A549 (cell line): ENCODE measurements at regions not wholly inside any gene's neighbourhood (a gene's known extent, or its start where the extent isn't known, plus 50 kb on each side); places are given as distances from the start of the nearest gene placed in this dataset.

Experiments
- ATAC-seq, 2 experiments: fragments of 200-7000 bp in 1 of 2; fragments of >200 bp in 1 of 2; cut with Nextera tagmentation in 1 of 2; cut with Tn5 transposase in 1 of 2; 3 replicates each; pipeline versions ENCODE4 v1.8.0 to v1.9.1; 2018 to 2020; ENCODE audit warnings: mild to moderate bottlenecking in 1 of 2, moderate library complexity in 1 of 2
- CTCF ChIA-PET: fragments of 300-600 bp; sonication (Branson Sonifier 250); formaldehyde crosslinking; extraction: SDS; loops from one replicate; lab custom pipeline; 2021; ENCODE audit warnings: antibody characterized with exemption, inconsistent platforms; lab: Yijun Ruan, JAX
- POLR2A ChIA-PET: fragments of 350-600 bp; formaldehyde crosslinking; extraction: SDS; loops from one replicate; lab custom pipeline; 2021; ENCODE audit warnings: antibody characterized with exemption, inconsistent platforms; lab: Yijun Ruan, JAX
- DNase-seq, 2 experiments: peaks; one replicate each; pipeline versions ENCODE4 v3.0.0 to v3.0.0-alpha.2; 2011 to 2016; ENCODE audit warnings: low read depth in 1 of 2, low spot score in 1 of 2
- FAIRE-seq: peaks from 2 replicates; lab custom pipeline; 2011; peaks lifted over from hg19 to GRCh38; lab: Jason Lieb, UNC
- H3K27ac ChIP-seq, 2 experiments: fragments of >200 bp; sonication (Bioruptor Twin); formaldehyde crosslinking; 3 replicates each; pipeline ENCODE4 v1.5.1; 2016 to 2017
- H3K4me1 ChIP-seq: fragments of >200 bp; sonication (Bioruptor Twin); formaldehyde crosslinking; 3 replicates; pipeline ENCODE4 v1.6.1; 2016
- H3K4me2 ChIP-seq: fragments of >200 bp; sonication (Bioruptor Twin); formaldehyde crosslinking; 3 replicates; pipeline ENCODE4 v1.6.1; 2016
- H3K4me3 ChIP-seq: fragments of >200 bp; sonication (Bioruptor Twin); formaldehyde crosslinking; 3 replicates; pipeline ENCODE4 v1.5.1; 2016
- H3K9me3 ChIP-seq: fragments of >200 bp; sonication (Bioruptor Twin); formaldehyde crosslinking; 3 replicates; pipeline ENCODE4 v1.6.1; 2016
- BCL3 ChIP-seq: fragments of >200 bp; sonication (Bioruptor Twin); formaldehyde crosslinking; IDR thresholded peaks from 3 replicates; pipeline ENCODE4 v1.6.1; 2016
- CBX8 ChIP-seq: fragments of 200-600 bp; sonication (generic); IDR thresholded peaks from 2 replicates; pipeline ENCODE4 v1.6.1; 2016
- E2F6 ChIP-seq: IDR thresholded peaks from 2 replicates; pipeline ENCODE4 v1.6.1; 2012; ENCODE audit warnings: low read depth, borderline replicate concordance
- EHF ChIP-seq: fragments of 250-450 bp; sonication (Bioruptor Pico); IDR thresholded peaks from 2 replicates; pipeline ENCODE4 v1.5.0; 2020; ENCODE audit warnings: mild to moderate bottlenecking
- ESRRA ChIP-seq: fragments of 150-350 bp; IDR thresholded peaks from 2 replicates; pipeline ENCODE4 v1.6.1; 2014; ENCODE audit warnings: mild to moderate bottlenecking, low read length, borderline replicate concordance
- FOSB ChIP-seq: fragments of 250-450 bp; sonication (Bioruptor Pico); IDR thresholded peaks from 2 replicates; pipeline ENCODE4 v1.5.0; 2020; ENCODE audit warnings: mild to moderate bottlenecking, moderate library complexity
- FOSL2 ChIP-seq, 2 experiments: fragments of 450-650 bp in 1 of 2; fragments of >200 bp in 1 of 2; sonication (Bioruptor Twin) in 1 of 2; formaldehyde crosslinking; IDR thresholded peaks; 2 replicates each; pipeline versions ENCODE4 v1.5.0 to v1.6.1; 2016 to 2020; ENCODE audit warnings: mild to moderate bottlenecking in 1 of 2, moderate library complexity in 1 of 2
- GATA3 ChIP-seq: IDR thresholded peaks from 2 replicates; pipeline ENCODE4 v1.6.1; 2012; ENCODE audit warnings: borderline replicate concordance
- HES2 ChIP-seq: fragments of >200 bp; sonication (Bioruptor Twin); formaldehyde crosslinking; IDR thresholded peaks from 2 replicates; pipeline ENCODE4 v1.6.1; 2016
- HOXB5 ChIP-seq: fragments of 250-450 bp; sonication (Bioruptor Pico); IDR thresholded peaks from 2 replicates; pipeline ENCODE4 v1.5.0; 2020; ENCODE audit warnings: mild to moderate bottlenecking, moderate library complexity
- JUN ChIP-seq, 2 experiments: fragments of >200 bp; sonication (Bioruptor Twin); formaldehyde crosslinking; IDR thresholded peaks; 2 replicates in 1 of 2; 3 replicates in 1 of 2; pipeline ENCODE4 v1.6.1; 2016 to 2017
- JUNB ChIP-seq: fragments of >200 bp; sonication (Bioruptor Twin); formaldehyde crosslinking; IDR thresholded peaks from 2 replicates; pipeline ENCODE4 v1.6.1; 2016
- KDM5A ChIP-seq: fragments of 200-600 bp; sonication (generic); IDR thresholded peaks from 2 replicates; pipeline ENCODE4 v1.6.1; 2016; ENCODE audit warnings: antibody characterized with exemption, mild to moderate bottlenecking
- MAX ChIP-seq: IDR thresholded peaks from 2 replicates; pipeline ENCODE4 v1.6.1; 2012
- MAZ ChIP-seq: fragments of 150-350 bp; IDR thresholded peaks from 2 replicates; pipeline ENCODE4 v1.6.1; 2014; ENCODE audit warnings: antibody characterized with exemption, low read depth, low read length, borderline replicate concordance
- MYC ChIP-seq: IDR thresholded peaks from 2 replicates; pipeline ENCODE4 v1.6.1; 2012; ENCODE audit warnings: mild to moderate bottlenecking, inconsistent platforms, low read length, improper control_type of control experiment, borderline replicate concordance
- NFE2L2 ChIP-seq: fragments of 150-350 bp; conservative IDR thresholded peaks from 2 replicates; pipeline ENCODE4 v1.6.1; 2014; ENCODE audit warnings: low read length
- NPAS2 ChIP-seq: fragments of 250-450 bp; sonication (Bioruptor Pico); IDR thresholded peaks from 2 replicates; pipeline ENCODE4 v1.8.0; 2022; ENCODE audit warnings: mild to moderate bottlenecking, moderate library complexity, borderline replicate concordance
- POLR2A ChIP-seq: IDR thresholded peaks from 2 replicates; pipeline ENCODE4 v1.6.1; 2012; ENCODE audit warnings: mild to moderate bottlenecking, low read length
- RAD21 ChIP-seq, 2 experiments: fragments of >200 bp in 1 of 2; sonication (Bioruptor Twin) in 1 of 2; formaldehyde crosslinking in 1 of 2; IDR thresholded peaks in 1 of 2; conservative IDR thresholded peaks in 1 of 2; 2 replicates in 1 of 2; 3 replicates in 1 of 2; pipeline ENCODE4 v1.6.1; 2012 to 2018; ENCODE audit warnings: inconsistent platforms in 1 of 2
- RCOR1 ChIP-seq: fragments of 150-350 bp; IDR thresholded peaks from 2 replicates; pipeline ENCODE4 v1.6.1; 2014; ENCODE audit warnings: antibody characterized with exemption, low read length, low read depth
- REST ChIP-seq: fragments of 200-600 bp; sonication (generic); IDR thresholded peaks from 2 replicates; pipeline ENCODE4 v1.6.1; 2016; ENCODE audit warnings: antibody characterized with exemption, mild to moderate bottlenecking, moderate library complexity
- RNF2 ChIP-seq: fragments of 200-600 bp; sonication (generic); IDR thresholded peaks from 2 replicates; pipeline ENCODE4 v1.6.1; 2016; ENCODE audit warnings: low read depth, mild to moderate bottlenecking, antibody characterized with exemption, moderate library complexity, borderline replicate concordance
- SREBF2 ChIP-seq: fragments of 450-650 bp; IDR thresholded peaks from 2 replicates; pipeline ENCODE4 v1.6.1; 2014; ENCODE audit warnings: mild to moderate bottlenecking, moderate library complexity
- TFCP2L1 ChIP-seq: fragments of 250-450 bp; sonication (Bioruptor Pico); IDR thresholded peaks from 2 replicates; pipeline ENCODE4 v1.5.0; 2021; ENCODE audit warnings: mild to moderate bottlenecking
- USF2 ChIP-seq: fragments of 450-650 bp; IDR thresholded peaks from 2 replicates; pipeline ENCODE4 v1.6.1; 2014; ENCODE audit warnings: antibody characterized with exemption
- WGBS: methylation state at CpG from one replicate; pipeline ENCODE4 v1.1.6; 2017; ENCODE audit errors: missing lambda C conversion rate; 5-methylcytosine and 5-hydroxymethylcytosine counted together

- TF ChIP-seq E2F6, result peak; percentile 30; the same call in 1 of the 2 replicates
- peak; percentile 42; the same call in 1 of the 2 replicates for TF ChIP-seq MAX
- no peak for TF ChIP-seq MYC
- TF ChIP-seq ESRRA, result no peak
- TF ChIP-seq RNF2, result no peak
- no peak for TF ChIP-seq RCOR1
- TF ChIP-seq EHF (CRISPR knock-in tag), result no peak
- TF ChIP-seq MAZ, result no peak
- TF ChIP-seq JUN (IDR thresholded peaks at IDR 0.05), result no peak
- no peak for TF ChIP-seq HOXB5 (CRISPR knock-in tag)
- TF ChIP-seq FOSL2 (IDR thresholded peaks at IDR 0.05), result no peak
- peak; percentile 64 for TF ChIP-seq FOSL2 (CRISPR knock-in tag; IDR thresholded peaks at IDR 0.05)
- TF ChIP-seq NPAS2 (CRISPR knock-in tag), result no peak
- no peak for TF ChIP-seq KDM5A
Observed at GRCh38 chr18:73756256-73757091, 391.2 kb downstream of the FBXO15 start (continued).

GRCh38 chr18:73752965-73753364 is 394.7 kb downstream of the FBXO15 start:
- WGBS, result 2% methylated on average over 2 of the region's 2 CpGs
- Histone ChIP-seq H3K9me3 (no peaks in the 10 kb centered on the region), H3K27ac (peak overlapping the region; percentile 57 to 61; a peak in 4 of 6 replicates), H3K4me3 (no peak overlapping the region), H3K4me2 (peak overlapping the region; percentile 48), H3K4me1 (peaks cover 41% of the 10 kb centered on the region)
- FAIRE-seq (no peak), ATAC-seq (peak; percentile 50 to 59), DNase-seq (peak in 1 of 2 experiments; percentile 37)
- ChIA-PET POLR2A (no interaction called here), CTCF (no interaction called here)
- TF ChIP-seq RAD21 (conservative IDR thresholded peaks at IDR 0.05 in 1 of 2, IDR thresholded peaks at IDR 0.05 in 1 of 2) (no peak), ESRRA (no peak), CBX8 (no peak), TFCP2L1 (no peak), MAX (no peak), SREBF2 (no peak), NFE2L2 (no peak), BCL3 (no peak), JUNB (no peak), FOSB (no peak), REST (no peak), GATA3 (no peak), POLR2A (no peak), HES2 (no peak), USF2 (no peak)
